ENCODE measurements at regions not wholly inside any gene's neighbourhood (a gene's known extent, or its start where the extent isn't known, plus 50 kb on each side); places are given as distances from the start of the nearest gene placed in this dataset.

DNA sequence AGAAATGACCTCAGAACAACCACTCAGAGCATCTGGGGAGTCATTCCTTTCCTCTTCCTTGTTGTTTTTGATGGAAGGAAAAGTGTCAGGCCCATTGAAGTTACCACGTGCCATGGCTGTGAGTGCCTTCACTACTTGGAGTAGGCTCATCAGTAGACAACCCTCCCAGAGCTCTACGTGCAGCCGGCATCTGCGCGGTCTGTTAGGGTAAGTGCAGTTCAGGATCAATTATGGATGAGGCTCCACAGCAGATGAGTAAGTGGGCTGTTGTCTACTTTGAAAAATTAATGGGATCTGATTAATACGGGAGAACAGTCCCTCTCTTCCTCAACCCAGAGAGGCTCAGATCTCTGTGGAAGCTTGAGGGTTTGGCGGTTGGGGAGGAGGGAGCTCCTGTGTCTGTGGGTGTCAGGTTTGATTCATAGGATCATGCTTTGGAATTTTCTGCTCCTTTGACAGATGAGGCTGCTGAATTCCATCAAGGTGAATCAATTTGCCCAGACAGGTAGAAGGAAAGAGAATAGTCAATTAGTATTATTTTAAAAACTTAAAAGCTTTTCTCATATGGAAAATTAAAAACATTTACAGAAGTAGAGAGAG lies 93.8 kb upstream of the TOX2 start:
- TF ChIP-seq POLR2AphosphoS5 (IDR thresholded peaks at IDR 0.05): no peak
- TF ChIP-seq, protein P1, sequence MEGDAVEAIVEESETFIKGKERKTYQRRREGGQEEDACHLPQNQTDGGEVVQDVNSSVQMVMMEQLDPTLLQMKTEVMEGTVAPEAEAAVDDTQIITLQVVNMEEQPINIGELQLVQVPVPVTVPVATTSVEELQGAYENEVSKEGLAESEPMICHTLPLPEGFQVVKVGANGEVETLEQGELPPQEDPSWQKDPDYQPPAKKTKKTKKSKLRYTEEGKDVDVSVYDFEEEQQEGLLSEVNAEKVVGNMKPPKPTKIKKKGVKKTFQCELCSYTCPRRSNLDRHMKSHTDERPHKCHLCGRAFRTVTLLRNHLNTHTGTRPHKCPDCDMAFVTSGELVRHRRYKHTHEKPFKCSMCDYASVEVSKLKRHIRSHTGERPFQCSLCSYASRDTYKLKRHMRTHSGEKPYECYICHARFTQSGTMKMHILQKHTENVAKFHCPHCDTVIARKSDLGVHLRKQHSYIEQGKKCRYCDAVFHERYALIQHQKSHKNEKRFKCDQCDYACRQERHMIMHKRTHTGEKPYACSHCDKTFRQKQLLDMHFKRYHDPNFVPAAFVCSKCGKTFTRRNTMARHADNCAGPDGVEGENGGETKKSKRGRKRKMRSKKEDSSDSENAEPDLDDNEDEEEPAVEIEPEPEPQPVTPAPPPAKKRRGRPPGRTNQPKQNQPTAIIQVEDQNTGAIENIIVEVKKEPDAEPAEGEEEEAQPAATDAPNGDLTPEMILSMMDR (IDR thresholded peaks at IDR 0.05): no peak
- no peak for TF ChIP-seq POLR2A (IDR thresholded peaks at IDR 0.05)
